ENCODE measurements at regions not wholly inside any gene's neighbourhood (a gene's known extent, or its start where the extent isn't known, plus 50 kb on each side); places are given as distances from the start of the nearest gene placed in this dataset.

GRCh38 chr4:124872659-124873058, 160.1 kb upstream of the ANKRD50 start:
- peaks cover 3% of the 10 kb centered on the region for H3K4me1 Mint-ChIP-seq (ENCODE audit: low read depth)
- H3K27me3 Mint-ChIP-seq: no peaks in the 10 kb centered on the region
- no peak overlapping the region for H3K4me3 Mint-ChIP-seq (ENCODE audit: low read depth)
- no peak overlapping the region for H3K27ac Mint-ChIP-seq
- DNase-seq (ENCODE audit: low spot score, unreplicated experiment): no peak
- H3K36me3 Mint-ChIP-seq (ENCODE audit: insufficient read depth): peaks cover 6% of the 10 kb centered on the region
- peaks cover 14% of the 10 kb centered on the region for H3K9me3 Mint-ChIP-seq (ENCODE audit: low read depth)
- TF ChIP-seq CTCF (IDR thresholded peaks at IDR 0.05; ENCODE audit: unreplicated experiment): no peak

- H3K4me3 Mint-ChIP-seq (ENCODE audit: low read depth): no peak overlapping the region
- H3K4me1 Mint-ChIP-seq (ENCODE audit: low read depth): peaks cover 3% of the 10 kb centered on the region
- no peaks in the 10 kb centered on the region for H3K36me3 Mint-ChIP-seq (ENCODE audit: insufficient read depth)
Observed at GRCh38 chr4:124869961-124870495, 157.5 kb upstream of the ANKRD50 start.

DNA sequence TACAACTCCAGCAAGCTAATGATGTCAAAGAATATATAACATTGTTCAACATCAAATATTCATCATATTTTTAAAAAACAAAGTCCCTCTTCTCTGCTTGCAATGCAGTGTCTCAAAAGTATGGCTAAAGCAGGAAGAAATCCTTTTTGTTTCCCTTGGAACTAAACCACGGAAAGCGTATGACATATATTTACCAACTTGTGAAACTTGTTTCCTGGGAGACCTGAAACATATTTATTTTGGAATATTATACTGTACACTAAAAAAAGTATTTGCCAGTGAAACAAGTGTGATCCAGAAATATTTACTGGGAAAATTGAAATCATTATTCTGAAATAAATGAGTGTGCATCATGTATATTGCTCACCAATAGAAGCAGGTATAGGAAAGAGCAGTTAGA, 156.0 kb upstream of the ANKRD50 start:
- H3K4me1 Mint-ChIP-seq (ENCODE audit: low read depth): peaks cover under 1% of the 10 kb centered on the region
- no peaks in the 10 kb centered on the region for H3K27me3 Mint-ChIP-seq
- no peaks in the 10 kb centered on the region for H3K9me3 Mint-ChIP-seq (ENCODE audit: low read depth)
- no peak for DNase-seq (ENCODE audit: low spot score, unreplicated experiment)
- no peak overlapping the region for H3K27ac Mint-ChIP-seq
- no peak for TF ChIP-seq CTCF (IDR thresholded peaks at IDR 0.05; ENCODE audit: unreplicated experiment)
- no peak overlapping the region for H3K4me3 Mint-ChIP-seq (ENCODE audit: low read depth)
- H3K36me3 Mint-ChIP-seq (ENCODE audit: insufficient read depth): no peaks in the 10 kb centered on the region

More at GRCh38 chr4:124869961-124870495, 157.5 kb upstream of the ANKRD50 start:
- Mint-ChIP-seq H3K27me3 (no peaks in the 10 kb centered on the region), H3K9me3 (ENCODE audit: low read depth) (no peaks in the 10 kb centered on the region), H3K27ac (no peak overlapping the region)
- TF ChIP-seq CTCF (IDR thresholded peaks at IDR 0.05; ENCODE audit: unreplicated experiment): no peak
- DNase-seq (ENCODE audit: low spot score, unreplicated experiment): no peak

DNA sequence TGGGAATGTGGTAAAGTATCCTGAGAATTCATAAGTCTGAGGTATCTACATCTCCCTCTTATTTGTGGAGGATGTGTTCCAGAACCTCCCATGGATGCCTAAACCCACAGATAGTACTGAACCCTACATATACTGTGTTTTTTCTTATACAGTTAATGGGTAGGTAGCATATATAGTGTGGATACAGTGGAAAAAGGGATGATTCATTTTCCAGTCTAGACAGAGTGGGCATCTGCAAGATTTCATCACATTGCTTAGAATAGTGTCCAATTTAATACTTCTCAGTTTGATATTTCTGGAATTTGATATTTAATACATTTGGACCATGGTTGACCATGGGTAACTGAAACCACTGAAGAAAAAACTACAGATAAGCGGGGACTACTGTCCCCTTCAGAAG, 155.0 kb upstream of the ANKRD50 start:
- H3K4me1 Mint-ChIP-seq (ENCODE audit: low read depth): no peaks in the 10 kb centered on the region
- DNase-seq (ENCODE audit: low spot score, unreplicated experiment): no peak
- no peaks in the 10 kb centered on the region for H3K9me3 Mint-ChIP-seq (ENCODE audit: low read depth)
- H3K36me3 Mint-ChIP-seq (ENCODE audit: insufficient read depth): no peaks in the 10 kb centered on the region
- H3K27ac Mint-ChIP-seq: no peak overlapping the region
- no peak for TF ChIP-seq CTCF (IDR thresholded peaks at IDR 0.05; ENCODE audit: unreplicated experiment)
- H3K27me3 Mint-ChIP-seq: no peaks in the 10 kb centered on the region
- H3K4me3 Mint-ChIP-seq (ENCODE audit: low read depth): no peak overlapping the region

GRCh38 chr4:124866301-124866700, 153.8 kb upstream of the ANKRD50 start:
- H3K27ac Mint-ChIP-seq: no peak overlapping the region
- no peaks in the 10 kb centered on the region for H3K27me3 Mint-ChIP-seq
- no peak for DNase-seq (ENCODE audit: low spot score, unreplicated experiment)
- TF ChIP-seq CTCF (IDR thresholded peaks at IDR 0.05; ENCODE audit: unreplicated experiment): no peak
- H3K36me3 Mint-ChIP-seq (ENCODE audit: insufficient read depth): no peaks in the 10 kb centered on the region
- H3K4me1 Mint-ChIP-seq (ENCODE audit: low read depth): no peaks in the 10 kb centered on the region
- no peaks in the 10 kb centered on the region for H3K9me3 Mint-ChIP-seq (ENCODE audit: low read depth)
- H3K4me3 Mint-ChIP-seq (ENCODE audit: low read depth): no peak overlapping the region
